ENCODE measurements at regions not wholly inside any gene's neighbourhood (a gene's known extent, or its start where the extent isn't known, plus 50 kb on each side); places are given as distances from the start of the nearest gene placed in this dataset.
"Not testable (repeated sequence)": the region's sequence is repeated elsewhere in the genome, so short reads cannot be mapped to it uniquely, and the experiment has no call there.

DNA sequence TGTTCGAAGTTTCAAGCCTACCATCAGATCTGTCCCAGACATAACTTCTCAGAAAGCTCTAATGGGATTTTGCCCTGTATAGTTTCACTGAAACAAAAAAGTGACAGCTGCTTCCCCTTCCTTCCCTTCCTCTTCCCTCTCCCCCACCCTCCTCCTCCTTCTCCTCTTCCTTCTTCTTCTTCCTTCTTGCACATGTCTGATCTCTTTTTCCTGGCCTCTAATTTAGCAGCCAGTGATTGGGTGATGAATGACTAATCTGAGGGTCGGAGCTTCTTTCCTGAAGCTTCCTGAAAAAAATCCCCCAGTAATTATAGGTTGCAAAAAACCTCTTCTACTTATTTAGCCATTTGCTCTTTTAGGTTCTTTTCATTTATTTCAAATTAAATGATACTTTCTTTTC, 168.7 kb downstream of the POTEB3 start:
- in situ Hi-C loops (cut with MboI): no loop called here
- no peaks in the 10 kb centered on the region for H3K9me3 ChIP-seq (ENCODE audit: low read depth)
- H4K20me1 ChIP-seq (ENCODE audit: insufficient read depth): no peaks in the 10 kb centered on the region
- no peak overlapping the region for H3K4me2 ChIP-seq (ENCODE audit: unreplicated experiment)
- H3K4me3 ChIP-seq: no peak overlapping the region
- TF ChIP-seq EZH2 (IDR thresholded peaks at IDR 0.05; ENCODE audit: insufficient read depth, poor library complexity, severe bottlenecking) (no peak), EZH2phosphoT487 (IDR thresholded peaks at IDR 0.05; ENCODE audit: insufficient read depth, low read depth) (no peak)
- no peak for DNase-seq
- H3K9ac ChIP-seq: no peak overlapping the region
- H3K27me3 ChIP-seq (replicated peaks; ENCODE audit: insufficient read depth): no peaks in the 10 kb centered on the region
- peaks cover 4% of the 10 kb centered on the region; the same call in 1 of the 2 replicates for H3K4me1 ChIP-seq (ENCODE audit: insufficient read depth)
- H2AFZ ChIP-seq: no peak overlapping the region
- WGBS, 2 experiments (ENCODE audit: low coverage in 1 of 2, low lambda C conversion rate in 2 of 2, missing lambda C conversion rate in 2 of 2): 5 to 10% methylated on average over 2 of the region's 2 CpGs
- no peaks in the 10 kb centered on the region for H3F3A ChIP-seq (ENCODE audit: insufficient read depth)
- no peaks in the 10 kb centered on the region for H3K9me2 ChIP-seq (ENCODE audit: insufficient read depth)
- no peaks in the 10 kb centered on the region for H3K36me3 ChIP-seq (ENCODE audit: low read depth)
- H3K79me2 ChIP-seq (ENCODE audit: insufficient read depth): no peaks in the 10 kb centered on the region
- H3K27ac ChIP-seq: no peak overlapping the region

DNA sequence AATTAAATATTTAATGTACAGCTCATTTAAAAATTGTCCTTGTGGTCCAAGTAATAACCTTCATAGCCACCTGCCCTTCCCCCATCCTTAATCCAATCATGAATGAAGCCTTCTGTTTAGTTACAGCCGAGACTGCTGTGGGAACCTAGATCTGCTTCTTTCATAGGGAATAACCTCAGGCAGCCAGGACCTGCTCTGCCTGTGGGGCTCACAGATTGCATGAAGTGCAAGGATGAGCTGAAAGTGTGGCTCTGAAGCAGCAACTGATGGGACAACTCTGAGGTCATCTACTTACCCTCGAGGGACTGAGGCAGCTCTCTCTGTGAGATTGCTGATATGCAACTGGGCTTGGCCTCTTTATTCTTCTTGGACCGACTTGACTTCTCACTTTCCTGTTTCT, 169.8 kb downstream of the POTEB3 start:
- WGBS, 2 experiments (ENCODE audit: low coverage in 1 of 2, low lambda C conversion rate in 2 of 2, missing lambda C conversion rate in 2 of 2): 16 to 17% methylated on average over 3 of the region's 3 CpGs
- in situ Hi-C loops (cut with MboI): no loop called here
- no peak for TF ChIP-seq EZH2phosphoT487 (IDR thresholded peaks at IDR 0.05; ENCODE audit: insufficient read depth, low read depth)
- TF ChIP-seq EZH2 (IDR thresholded peaks at IDR 0.05; ENCODE audit: insufficient read depth, poor library complexity, severe bottlenecking): no peak

DNA sequence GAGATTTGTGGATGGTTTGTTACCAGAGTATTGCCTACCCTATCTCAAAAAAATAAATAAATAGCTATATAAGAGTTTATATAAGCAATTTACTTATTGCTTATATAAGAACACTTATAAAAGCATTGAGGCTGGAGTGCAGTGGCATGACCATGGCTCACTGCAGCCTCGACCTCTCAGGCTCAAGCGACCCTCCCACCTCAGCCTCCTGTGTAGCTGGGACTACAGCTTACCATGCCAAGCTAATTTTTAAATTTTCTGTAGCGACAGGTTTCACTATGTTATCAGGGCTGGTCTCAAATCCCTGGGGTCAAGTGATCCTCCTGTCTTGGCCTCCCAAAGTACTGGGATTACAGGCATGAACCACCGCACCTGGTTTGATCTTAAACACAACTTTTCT, 170.6 kb downstream of the POTEB3 start:
- H3K27ac ChIP-seq; in situ Hi-C loops (cut with MboI); H3K27me3 ChIP-seq (replicated peaks; ENCODE audit: insufficient read depth); H3K36me3 ChIP-seq (ENCODE audit: low read depth); H3K4me2 ChIP-seq (ENCODE audit: unreplicated experiment); DNase-seq; H3K79me2 ChIP-seq (ENCODE audit: insufficient read depth); H3K9me3 ChIP-seq (ENCODE audit: low read depth); H3K9ac ChIP-seq; H4K20me1 ChIP-seq (ENCODE audit: insufficient read depth); H3K9me2 ChIP-seq (ENCODE audit: insufficient read depth); H3K4me1 ChIP-seq (ENCODE audit: insufficient read depth); H3K4me3 ChIP-seq; H2AFZ ChIP-seq; H3F3A ChIP-seq (ENCODE audit: insufficient read depth): not testable (repeated sequence)
- 28 to 31% methylated on average over 4 of the region's 4 CpGs for WGBS, 2 experiments (ENCODE audit: low coverage in 1 of 2, low lambda C conversion rate in 2 of 2, missing lambda C conversion rate in 2 of 2)

More for the DNA sequence above, 169.8 kb downstream of the POTEB3 start:
- no peaks in the 10 kb centered on the region for H3K9me2 ChIP-seq (ENCODE audit: insufficient read depth)
- H3K36me3 ChIP-seq (ENCODE audit: low read depth): no peaks in the 10 kb centered on the region
- H3K27me3 ChIP-seq (replicated peaks; ENCODE audit: insufficient read depth): no peaks in the 10 kb centered on the region
- H3F3A ChIP-seq (ENCODE audit: insufficient read depth): no peaks in the 10 kb centered on the region
- no peak overlapping the region for H3K9ac ChIP-seq
- H3K27ac ChIP-seq: no peak overlapping the region
- H3K79me2 ChIP-seq (ENCODE audit: insufficient read depth): no peaks in the 10 kb centered on the region
- H3K4me3 ChIP-seq: no peak overlapping the region
- no peaks in the 10 kb centered on the region for H3K9me3 ChIP-seq (ENCODE audit: low read depth)
- H2AFZ ChIP-seq: no peak overlapping the region
- DNase-seq: no peak
- H3K4me1 ChIP-seq (ENCODE audit: insufficient read depth): peaks cover 4% of the 10 kb centered on the region; the same call in 1 of the 2 replicates
- no peaks in the 10 kb centered on the region for H4K20me1 ChIP-seq (ENCODE audit: insufficient read depth)
- H3K4me2 ChIP-seq (ENCODE audit: unreplicated experiment): no peak overlapping the region

- Histone ChIP-seq H3F3A (ENCODE audit: insufficient read depth) (no peaks in the 10 kb centered on the region), H3K27me3 (replicated peaks; ENCODE audit: insufficient read depth) (no peaks in the 10 kb centered on the region), H3K4me3 (no peak overlapping the region), H4K20me1 (ENCODE audit: insufficient read depth) (no peaks in the 10 kb centered on the region), H3K4me2 (ENCODE audit: unreplicated experiment) (no peak overlapping the region), H3K9me2 (ENCODE audit: insufficient read depth) (no peaks in the 10 kb centered on the region), H3K36me3 (ENCODE audit: low read depth) (no peaks in the 10 kb centered on the region), H3K27ac (no peak overlapping the region), H2AFZ (no peak overlapping the region), H3K9ac (no peak overlapping the region), H3K79me2 (ENCODE audit: insufficient read depth) (no peaks in the 10 kb centered on the region), H3K9me3 (ENCODE audit: low read depth) (no peaks in the 10 kb centered on the region), H3K4me1 (ENCODE audit: insufficient read depth) (peaks cover 4% of the 10 kb centered on the region; the same call in 1 of the 2 replicates)
- in situ Hi-C loops (cut with MboI): no loop called here
- no peak for DNase-seq
- TF ChIP-seq EZH2phosphoT487 (IDR thresholded peaks at IDR 0.05; ENCODE audit: insufficient read depth, low read depth): no peak
- no peak for TF ChIP-seq EZH2 (IDR thresholded peaks at IDR 0.05; ENCODE audit: insufficient read depth, poor library complexity, severe bottlenecking)
- 36 to 42% methylated on average over 8 of the region's 8 CpGs for WGBS, 2 experiments (ENCODE audit: low coverage in 1 of 2, low lambda C conversion rate in 2 of 2, missing lambda C conversion rate in 2 of 2)
Observed at GRCh38 chr15:21269121-21269520, 171.2 kb downstream of the POTEB3 start.

GRCh38 chr15:21268436-21268940, 171.8 kb downstream of the POTEB3 start:
- WGBS, 2 experiments (ENCODE audit: low coverage in 1 of 2, low lambda C conversion rate in 2 of 2, missing lambda C conversion rate in 2 of 2): 6 to 8% methylated on average over 1 of the region's 1 CpG
- H3K27me3 ChIP-seq (replicated peaks; ENCODE audit: insufficient read depth): no peaks in the 10 kb centered on the region
- no peak for DNase-seq

More at GRCh38 chr15:21268436-21268940, 171.8 kb downstream of the POTEB3 start:
- TF ChIP-seq EZH2phosphoT487 (IDR thresholded peaks at IDR 0.05; ENCODE audit: insufficient read depth, low read depth) (no peak), EZH2 (IDR thresholded peaks at IDR 0.05; ENCODE audit: insufficient read depth, poor library complexity, severe bottlenecking) (no peak)
- Histone ChIP-seq H3K4me2 (ENCODE audit: unreplicated experiment) (no peak overlapping the region), H3K9me2 (ENCODE audit: insufficient read depth) (no peaks in the 10 kb centered on the region), H3K27ac (no peak overlapping the region), H3K4me1 (ENCODE audit: insufficient read depth) (peaks cover 4% of the 10 kb centered on the region; the same call in 1 of the 2 replicates), H3K4me3 (no peak overlapping the region), H3K79me2 (ENCODE audit: insufficient read depth) (no peaks in the 10 kb centered on the region), H3F3A (ENCODE audit: insufficient read depth) (no peaks in the 10 kb centered on the region), H2AFZ (no peak overlapping the region), H3K9ac (no peak overlapping the region), H4K20me1 (ENCODE audit: insufficient read depth) (no peaks in the 10 kb centered on the region), H3K9me3 (ENCODE audit: low read depth) (no peaks in the 10 kb centered on the region), H3K36me3 (ENCODE audit: low read depth) (no peaks in the 10 kb centered on the region)
- in situ Hi-C loops (cut with MboI): no loop called here

All from GM23248 (cell line).